ENCODE measurements at regions not wholly inside any gene's neighbourhood (a gene's known extent, or its start where the extent isn't known, plus 50 kb on each side); places are given as distances from the start of the nearest gene placed in this dataset.
A peak's percentile ranks its signal among the peaks of the same experiment; 100 is the strongest.
"Not testable (repeated sequence)": the region's sequence is repeated elsewhere in the genome, so short reads cannot be mapped to it uniquely, and the experiment has no call there.

- H3K36me3 ChIP-seq (ENCODE audit: control insufficient read depth, insufficient read depth, low read length); H3K9ac ChIP-seq (ENCODE audit: extremely low read depth, low read length, poor library complexity, severe bottlenecking); H3K4me1 ChIP-seq (ENCODE audit: control insufficient read depth, insufficient read depth, low read length); H3K27me3 ChIP-seq (ENCODE audit: control insufficient read depth, insufficient read depth, low read length, poor library complexity, severe bottlenecking); H3K27ac ChIP-seq (ENCODE audit: low read depth, low read length); DNase-seq; H3K27me3 Mint-ChIP-seq (ENCODE audit: insufficient read depth); H3K4me3 ChIP-seq (ENCODE audit: low read length); H3K36me3 Mint-ChIP-seq (ENCODE audit: low read depth); H3K27ac Mint-ChIP-seq; H3K9me3 ChIP-seq (ENCODE audit: control insufficient read depth, low read length); H3K4me3 Mint-ChIP-seq; H3K4me1 Mint-ChIP-seq: not testable (repeated sequence)
- 97% methylated on average over 3 of the region's 6 CpGs; no CpG with 5 or more reads in 1 of the 2 experiments for whole genome bisulfite sequencing, 2 experiments (ENCODE audit: insufficient coverage in 1 of 2, insufficient read length in 1 of 2)
- peaks cover 34% of the 10 kb centered on the region for H3K9me3 Mint-ChIP-seq
Measured at GRCh38 chr4:189727982-189728638, 212.6 kb upstream of the FRG1 start.

DNA sequence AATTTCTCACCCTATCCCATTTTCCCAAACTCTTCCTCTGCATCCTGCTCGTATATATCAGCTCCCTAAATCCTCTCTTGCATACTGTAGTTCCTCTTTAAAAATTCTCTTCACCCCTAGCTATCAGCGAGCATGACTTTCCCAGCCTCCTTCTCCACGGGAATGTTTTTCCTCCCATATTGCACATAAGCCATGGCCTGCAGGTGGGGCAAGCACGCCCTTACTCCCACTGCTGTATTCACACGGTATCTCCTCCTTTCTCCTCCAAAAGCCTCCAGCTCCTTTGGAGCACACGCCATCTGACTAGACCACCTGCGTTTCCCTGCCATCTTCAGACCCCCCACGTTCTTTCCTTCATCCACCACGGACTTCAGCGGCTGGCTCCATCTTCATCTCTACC lies 208.7 kb upstream of the FRG1 start:
- DNase-seq; H3K36me3 ChIP-seq (ENCODE audit: control insufficient read depth, insufficient read depth, low read length); H3K27ac Mint-ChIP-seq; H3K27ac ChIP-seq (ENCODE audit: low read depth, low read length); H3K27me3 ChIP-seq (ENCODE audit: control insufficient read depth, insufficient read depth, low read length, poor library complexity, severe bottlenecking); H3K9me3 ChIP-seq (ENCODE audit: control insufficient read depth, low read length); H3K4me1 ChIP-seq (ENCODE audit: control insufficient read depth, insufficient read depth, low read length); H3K4me3 Mint-ChIP-seq; H3K27me3 Mint-ChIP-seq (ENCODE audit: insufficient read depth); H3K4me1 Mint-ChIP-seq; H3K9ac ChIP-seq (ENCODE audit: extremely low read depth, low read length, poor library complexity, severe bottlenecking); H3K36me3 Mint-ChIP-seq (ENCODE audit: low read depth); H3K4me3 ChIP-seq (ENCODE audit: low read length): not testable (repeated sequence)
- 85 to 87% methylated on average over 6 to 10 of the region's 10 CpGs for WGBS, 2 experiments (ENCODE audit: insufficient coverage in 1 of 2, insufficient read length in 1 of 2)
- H3K9me3 Mint-ChIP-seq, result peaks cover 46% of the 10 kb centered on the region
- TF ChIP-seq, protein P1, sequence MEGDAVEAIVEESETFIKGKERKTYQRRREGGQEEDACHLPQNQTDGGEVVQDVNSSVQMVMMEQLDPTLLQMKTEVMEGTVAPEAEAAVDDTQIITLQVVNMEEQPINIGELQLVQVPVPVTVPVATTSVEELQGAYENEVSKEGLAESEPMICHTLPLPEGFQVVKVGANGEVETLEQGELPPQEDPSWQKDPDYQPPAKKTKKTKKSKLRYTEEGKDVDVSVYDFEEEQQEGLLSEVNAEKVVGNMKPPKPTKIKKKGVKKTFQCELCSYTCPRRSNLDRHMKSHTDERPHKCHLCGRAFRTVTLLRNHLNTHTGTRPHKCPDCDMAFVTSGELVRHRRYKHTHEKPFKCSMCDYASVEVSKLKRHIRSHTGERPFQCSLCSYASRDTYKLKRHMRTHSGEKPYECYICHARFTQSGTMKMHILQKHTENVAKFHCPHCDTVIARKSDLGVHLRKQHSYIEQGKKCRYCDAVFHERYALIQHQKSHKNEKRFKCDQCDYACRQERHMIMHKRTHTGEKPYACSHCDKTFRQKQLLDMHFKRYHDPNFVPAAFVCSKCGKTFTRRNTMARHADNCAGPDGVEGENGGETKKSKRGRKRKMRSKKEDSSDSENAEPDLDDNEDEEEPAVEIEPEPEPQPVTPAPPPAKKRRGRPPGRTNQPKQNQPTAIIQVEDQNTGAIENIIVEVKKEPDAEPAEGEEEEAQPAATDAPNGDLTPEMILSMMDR (conservative IDR thresholded peaks at IDR 0.05), result peak; percentile 16

DNA sequence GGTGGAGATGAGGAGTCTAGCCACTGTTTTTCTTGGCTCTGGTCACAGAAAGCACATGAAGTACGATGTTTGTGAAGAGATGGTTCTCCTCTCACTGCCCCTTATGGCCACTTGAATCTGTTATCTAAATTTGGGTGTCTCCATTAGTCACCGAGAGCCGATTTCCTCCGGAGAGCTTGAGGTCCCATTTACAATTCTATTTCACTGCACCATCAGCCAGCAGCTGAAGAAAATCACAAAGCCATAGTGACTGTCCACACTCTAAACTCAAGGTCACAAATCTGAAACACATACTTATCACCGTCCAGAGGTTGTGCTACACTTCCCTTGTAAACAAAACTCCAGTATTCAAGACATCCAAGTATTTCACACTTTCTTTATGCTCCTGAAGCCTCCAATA lies 207.2 kb upstream of the FRG1 start:
- H3K27me3 Mint-ChIP-seq (ENCODE audit: insufficient read depth); H3K4me1 ChIP-seq (ENCODE audit: control insufficient read depth, insufficient read depth, low read length); H3K27ac Mint-ChIP-seq; H3K27me3 ChIP-seq (ENCODE audit: control insufficient read depth, insufficient read depth, low read length, poor library complexity, severe bottlenecking); H3K9me3 ChIP-seq (ENCODE audit: control insufficient read depth, low read length); H3K36me3 Mint-ChIP-seq (ENCODE audit: low read depth); H3K36me3 ChIP-seq (ENCODE audit: control insufficient read depth, insufficient read depth, low read length); H3K4me1 Mint-ChIP-seq; H3K27ac ChIP-seq (ENCODE audit: low read depth, low read length); H3K4me3 ChIP-seq (ENCODE audit: low read length); H3K4me3 Mint-ChIP-seq; H3K9ac ChIP-seq (ENCODE audit: extremely low read depth, low read length, poor library complexity, severe bottlenecking); DNase-seq: not testable (repeated sequence)
- peaks cover 55% of the 10 kb centered on the region for H3K9me3 Mint-ChIP-seq
- 93 to 98% methylated on average over 5 of the region's 5 CpGs for WGBS, 2 experiments (ENCODE audit: insufficient coverage in 1 of 2, insufficient read length in 1 of 2)

GRCh38 chr4:189734648-189735267 lies 205.9 kb upstream of the FRG1 start:
- 98% methylated on average over 2 of the region's 2 CpGs; no CpG with 5 or more reads in 1 of the 2 experiments for WGBS, 2 experiments (ENCODE audit: insufficient coverage in 1 of 2, insufficient read length in 1 of 2)
- H3K4me1 ChIP-seq (ENCODE audit: control insufficient read depth, insufficient read depth, low read length); H3K36me3 ChIP-seq (ENCODE audit: control insufficient read depth, insufficient read depth, low read length); H3K36me3 Mint-ChIP-seq (ENCODE audit: low read depth); H3K9me3 ChIP-seq (ENCODE audit: control insufficient read depth, low read length); H3K27me3 ChIP-seq (ENCODE audit: control insufficient read depth, insufficient read depth, low read length, poor library complexity, severe bottlenecking); H3K4me1 Mint-ChIP-seq; H3K4me3 ChIP-seq (ENCODE audit: low read length); DNase-seq; H3K27ac ChIP-seq (ENCODE audit: low read depth, low read length); H3K4me3 Mint-ChIP-seq; H3K27me3 Mint-ChIP-seq (ENCODE audit: insufficient read depth); H3K27ac Mint-ChIP-seq; H3K9ac ChIP-seq (ENCODE audit: extremely low read depth, low read length, poor library complexity, severe bottlenecking): not testable (repeated sequence)
- H3K9me3 Mint-ChIP-seq, result peaks cover 59% of the 10 kb centered on the region

- WGBS, 2 experiments (ENCODE audit: insufficient coverage in 1 of 2, insufficient read length in 1 of 2), result 88 to 100% methylated on average over 2 to 3 of the region's 4 CpGs
- not testable (repeated sequence) for H3K27ac Mint-ChIP-seq; H3K9ac ChIP-seq (ENCODE audit: extremely low read depth, low read length, poor library complexity, severe bottlenecking); H3K36me3 Mint-ChIP-seq (ENCODE audit: low read depth); H3K27me3 ChIP-seq (ENCODE audit: control insufficient read depth, insufficient read depth, low read length, poor library complexity, severe bottlenecking); H3K4me3 Mint-ChIP-seq; H3K4me1 ChIP-seq (ENCODE audit: control insufficient read depth, insufficient read depth, low read length); H3K27me3 Mint-ChIP-seq (ENCODE audit: insufficient read depth); H3K27ac ChIP-seq (ENCODE audit: low read depth, low read length); H3K4me1 Mint-ChIP-seq; H3K9me3 ChIP-seq (ENCODE audit: control insufficient read depth, low read length); H3K4me3 ChIP-seq (ENCODE audit: low read length); H3K36me3 ChIP-seq (ENCODE audit: control insufficient read depth, insufficient read depth, low read length); DNase-seq
- peaks cover 65% of the 10 kb centered on the region for H3K9me3 Mint-ChIP-seq
Measured at GRCh38 chr4:189736656-189737055, 204.0 kb upstream of the FRG1 start.

DNA sequence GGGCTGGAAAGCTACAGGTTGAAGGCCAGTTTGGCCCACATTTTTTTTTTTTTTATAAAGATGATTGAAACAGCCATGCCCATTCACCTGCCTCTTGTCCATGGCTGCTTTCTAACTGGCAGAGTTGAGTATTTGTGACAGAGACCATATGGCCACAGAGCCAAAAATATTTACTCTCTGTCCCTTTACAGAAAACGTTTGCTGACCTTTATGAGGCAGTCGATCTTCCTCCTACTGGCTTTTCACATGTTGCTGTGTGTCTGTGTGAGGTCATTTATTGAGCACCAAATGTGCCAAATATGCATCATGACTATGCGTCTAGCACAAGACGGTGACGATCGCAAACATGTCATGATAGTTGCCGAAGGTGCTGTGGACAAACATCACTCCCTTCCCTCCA lies 200.6 kb upstream of the FRG1 start:
- H3K36me3 Mint-ChIP-seq (ENCODE audit: low read depth); DNase-seq: not testable (repeated sequence)

More for the DNA sequence above, 200.6 kb upstream of the FRG1 start:
- not testable (repeated sequence) for H3K4me3 Mint-ChIP-seq; H3K4me1 Mint-ChIP-seq; H3K9me3 ChIP-seq (ENCODE audit: control insufficient read depth, low read length); H3K27me3 Mint-ChIP-seq (ENCODE audit: insufficient read depth); H3K27ac ChIP-seq (ENCODE audit: low read depth, low read length); H3K4me1 ChIP-seq (ENCODE audit: control insufficient read depth, insufficient read depth, low read length); H3K9ac ChIP-seq (ENCODE audit: extremely low read depth, low read length, poor library complexity, severe bottlenecking); H3K27me3 ChIP-seq (ENCODE audit: control insufficient read depth, insufficient read depth, low read length, poor library complexity, severe bottlenecking); H3K27ac Mint-ChIP-seq; H3K36me3 ChIP-seq (ENCODE audit: control insufficient read depth, insufficient read depth, low read length); H3K4me3 ChIP-seq (ENCODE audit: low read length)
- 95 to 100% methylated on average over 3 to 7 of the region's 7 CpGs for WGBS, 2 experiments (ENCODE audit: insufficient coverage in 1 of 2, insufficient read length in 1 of 2)
- H3K9me3 Mint-ChIP-seq, result peaks cover 64% of the 10 kb centered on the region

All from endodermal cell (in vitro differentiated cells).